DND-41 (cell line): ENCODE measurements at regions not wholly inside any gene's neighbourhood (a gene's known extent, or its start where the extent isn't known, plus 50 kb on each side); places are given as distances from the start of the nearest gene placed in this dataset.

Source experiments
- ATAC-seq: fragments of 200-7000 bp; cut with Tn5 transposase; 3 replicates; pipeline ENCODE4 v1.9.1; 2021; ENCODE audit warnings: low read depth; ENCODE audit not compliant: insufficient read depth
- DNase-seq: peaks from one replicate; pipeline ENCODE4 v3.0.0-alpha.2; 2020
- H2AFZ ChIP-seq: 2 replicates; pipeline ENCODE4 v1.6.0; 2012; ENCODE audit warnings: low read depth, low read length
- H3K27ac ChIP-seq: 2 replicates; pipeline ENCODE4 v1.5.1; 2012; ENCODE audit warnings: low read length, inconsistent platforms
- H3K27me3 ChIP-seq: fragments of 200-600 bp; sonication (generic); 2 replicates; pipeline ENCODE4 v1.6.0; 2012; ENCODE audit warnings: low read length, mild to moderate bottlenecking, inconsistent platforms; ENCODE audit not compliant: insufficient read depth, poor library complexity
- H3K36me3 ChIP-seq: 2 replicates; pipeline ENCODE4 v1.5.1; 2012; ENCODE audit warnings: low read length, inconsistent platforms; ENCODE audit not compliant: insufficient read depth
- H3K4me1 ChIP-seq: 2 replicates; pipeline ENCODE4 v1.5.1; 2012; ENCODE audit warnings: mild to moderate bottlenecking, low read length; ENCODE audit not compliant: insufficient read depth
- H3K4me2 ChIP-seq: 2 replicates; pipeline ENCODE4 v1.6.0; 2012; ENCODE audit warnings: mild to moderate bottlenecking, moderate library complexity, low read length, inconsistent platforms; ENCODE audit not compliant: insufficient read depth
- H3K4me3 ChIP-seq, 2 experiments: fragments of 200-600 bp in 1 of 2; shearing (Covaris generic) in 1 of 2; 2 replicates each; pipeline ENCODE4 v1.5.1; 2012 to 2016; ENCODE audit warnings: inconsistent platforms in 2 of 2, low read length in 2 of 2, mild to moderate bottlenecking in 2 of 2, low read depth in 1 of 2, moderate library complexity in 1 of 2
- H3K79me2 ChIP-seq: 2 replicates; pipeline ENCODE4 v1.6.0; 2012; ENCODE audit warnings: low read length, inconsistent platforms; ENCODE audit not compliant: insufficient read depth
- H3K9ac ChIP-seq: 2 replicates; pipeline ENCODE4 v1.6.0; 2012; ENCODE audit warnings: low read depth, mild to moderate bottlenecking, inconsistent platforms, low read length, moderate library complexity
- H3K9me3 ChIP-seq: 2 replicates; pipeline ENCODE4 v1.5.1; 2012; ENCODE audit warnings: low read length, moderate library complexity, mild to moderate bottlenecking, inconsistent platforms; ENCODE audit not compliant: insufficient read depth, severe bottlenecking
- H4K20me1 ChIP-seq: 2 replicates; pipeline ENCODE4 v1.6.0; 2012; ENCODE audit warnings: low read length; ENCODE audit not compliant: insufficient read depth
- EZH2 ChIP-seq: IDR thresholded peaks from 3 replicates; pipeline ENCODE4 v1.6.1; 2012; ENCODE audit warnings: borderline replicate concordance, low read depth, mild to moderate bottlenecking, moderate library complexity, low read length, inconsistent platforms; ENCODE audit not compliant: severe bottlenecking
- TF ChIP-seq, protein P1 (sequence below): IDR thresholded peaks from 2 replicates; pipeline ENCODE4 v1.5.1; 2012; ENCODE audit warnings: borderline replicate concordance, low read length, moderate library complexity, mild to moderate bottlenecking; ENCODE audit not compliant: poor library complexity, severe bottlenecking; ENCODE audit errors: extremely low read depth

DNA sequence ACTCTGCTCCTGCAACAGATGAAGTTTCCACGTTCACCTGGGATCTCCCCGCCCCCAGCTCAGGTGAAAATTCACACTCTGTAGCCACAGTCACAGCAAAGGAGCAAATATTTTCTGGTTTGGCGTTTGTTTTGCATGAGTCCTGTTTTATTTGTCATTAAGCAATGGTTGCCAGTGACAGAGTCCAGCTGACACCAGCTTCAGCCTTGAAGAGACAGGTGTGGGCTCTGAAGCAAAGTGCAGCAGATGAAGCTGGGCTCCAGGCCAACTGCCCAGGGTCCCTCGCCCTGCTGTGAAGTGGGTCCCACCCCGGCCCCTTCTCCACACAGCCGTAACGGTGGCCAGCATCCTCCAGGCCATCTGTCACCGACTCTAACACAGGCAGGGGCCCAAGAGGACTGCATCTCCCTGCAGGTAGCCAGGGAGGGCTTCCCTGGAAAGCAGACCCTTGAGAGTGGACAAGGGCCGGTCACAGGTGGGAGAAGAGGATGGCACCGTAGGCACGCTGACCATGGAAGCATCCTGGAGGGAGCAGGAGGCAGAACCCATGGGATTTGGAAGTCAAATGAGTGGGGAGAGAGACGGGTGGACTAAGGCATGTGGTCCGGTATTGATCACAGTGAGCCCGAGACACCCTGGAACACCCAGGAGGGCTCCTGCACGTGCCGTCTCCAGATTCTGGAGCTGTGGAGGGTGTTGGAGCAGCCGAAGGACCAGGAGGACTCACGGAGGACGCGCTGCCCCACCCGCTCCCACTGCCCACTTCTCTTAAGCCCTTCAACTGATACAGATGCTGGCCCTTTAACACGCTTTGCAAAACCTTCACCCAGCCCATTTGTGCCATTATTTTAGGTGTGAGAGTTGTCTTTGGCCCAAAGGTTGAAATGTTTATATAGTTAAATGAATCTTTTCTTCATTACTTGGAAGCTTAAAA is 294.5 kb downstream of the BRD1 start:
- no peaks in the 10 kb centered on the region for H3K36me3 ChIP-seq

DNA sequence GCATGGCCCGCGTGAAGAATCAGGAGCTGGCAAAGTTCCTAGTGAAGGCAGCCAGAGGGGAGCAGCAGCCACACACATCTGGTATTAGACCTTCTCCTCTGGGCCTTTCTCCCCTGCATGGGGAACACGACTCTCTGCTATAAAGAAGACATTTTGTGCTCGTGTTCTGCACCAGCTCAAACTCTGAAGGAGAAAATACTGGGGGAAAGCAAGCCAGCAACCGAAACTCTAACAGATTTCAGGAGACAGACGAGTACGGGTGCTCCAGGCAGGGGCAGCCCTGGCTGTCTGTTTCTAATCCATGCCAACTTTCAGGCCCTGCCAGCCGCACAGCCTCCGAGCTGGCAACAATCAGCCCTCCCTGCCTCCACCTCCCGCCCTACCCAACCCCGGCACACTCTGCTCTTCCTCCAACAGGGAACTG is 296.3 kb downstream of the BRD1 start:
- H4K20me1 ChIP-seq: no peaks in the 10 kb centered on the region; the same call in 1 of the 2 replicates
- no peaks in the 10 kb centered on the region for H3K4me1 ChIP-seq
- H2AFZ ChIP-seq: no peak overlapping the region
- H3K9me3 ChIP-seq: no peaks in the 10 kb centered on the region
- H3K4me2 ChIP-seq: no peak overlapping the region
- no peak overlapping the region for H3K27ac ChIP-seq
- no peak overlapping the region for H3K4me3 ChIP-seq
- H3K27me3 ChIP-seq: no peaks in the 10 kb centered on the region
- TF ChIP-seq, protein P1, sequence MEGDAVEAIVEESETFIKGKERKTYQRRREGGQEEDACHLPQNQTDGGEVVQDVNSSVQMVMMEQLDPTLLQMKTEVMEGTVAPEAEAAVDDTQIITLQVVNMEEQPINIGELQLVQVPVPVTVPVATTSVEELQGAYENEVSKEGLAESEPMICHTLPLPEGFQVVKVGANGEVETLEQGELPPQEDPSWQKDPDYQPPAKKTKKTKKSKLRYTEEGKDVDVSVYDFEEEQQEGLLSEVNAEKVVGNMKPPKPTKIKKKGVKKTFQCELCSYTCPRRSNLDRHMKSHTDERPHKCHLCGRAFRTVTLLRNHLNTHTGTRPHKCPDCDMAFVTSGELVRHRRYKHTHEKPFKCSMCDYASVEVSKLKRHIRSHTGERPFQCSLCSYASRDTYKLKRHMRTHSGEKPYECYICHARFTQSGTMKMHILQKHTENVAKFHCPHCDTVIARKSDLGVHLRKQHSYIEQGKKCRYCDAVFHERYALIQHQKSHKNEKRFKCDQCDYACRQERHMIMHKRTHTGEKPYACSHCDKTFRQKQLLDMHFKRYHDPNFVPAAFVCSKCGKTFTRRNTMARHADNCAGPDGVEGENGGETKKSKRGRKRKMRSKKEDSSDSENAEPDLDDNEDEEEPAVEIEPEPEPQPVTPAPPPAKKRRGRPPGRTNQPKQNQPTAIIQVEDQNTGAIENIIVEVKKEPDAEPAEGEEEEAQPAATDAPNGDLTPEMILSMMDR: no peak
- no peak for TF ChIP-seq EZH2
- no peaks in the 10 kb centered on the region for H3K36me3 ChIP-seq
- H3K79me2 ChIP-seq: no peaks in the 10 kb centered on the region
- DNase-seq (no peak), ATAC-seq (no peak)
- H3K9ac ChIP-seq: no peak overlapping the region

More for the DNA sequence above, 294.5 kb downstream of the BRD1 start:
- H3K79me2 ChIP-seq: no peaks in the 10 kb centered on the region
- no peaks in the 10 kb centered on the region for H3K4me1 ChIP-seq
- H3K9ac ChIP-seq: no peak overlapping the region
- no peaks in the 10 kb centered on the region for H3K27me3 ChIP-seq
- no peaks in the 10 kb centered on the region for H3K9me3 ChIP-seq
- no peak overlapping the region for H3K27ac ChIP-seq
- H4K20me1 ChIP-seq: no peaks in the 10 kb centered on the region
- DNase-seq (no peak), ATAC-seq (no peak)
- no peak overlapping the region for H3K4me3 ChIP-seq
- TF ChIP-seq, protein P1: no peak
- no peak for TF ChIP-seq EZH2
- no peak overlapping the region for H3K4me2 ChIP-seq
- H2AFZ ChIP-seq: no peak overlapping the region

DNA sequence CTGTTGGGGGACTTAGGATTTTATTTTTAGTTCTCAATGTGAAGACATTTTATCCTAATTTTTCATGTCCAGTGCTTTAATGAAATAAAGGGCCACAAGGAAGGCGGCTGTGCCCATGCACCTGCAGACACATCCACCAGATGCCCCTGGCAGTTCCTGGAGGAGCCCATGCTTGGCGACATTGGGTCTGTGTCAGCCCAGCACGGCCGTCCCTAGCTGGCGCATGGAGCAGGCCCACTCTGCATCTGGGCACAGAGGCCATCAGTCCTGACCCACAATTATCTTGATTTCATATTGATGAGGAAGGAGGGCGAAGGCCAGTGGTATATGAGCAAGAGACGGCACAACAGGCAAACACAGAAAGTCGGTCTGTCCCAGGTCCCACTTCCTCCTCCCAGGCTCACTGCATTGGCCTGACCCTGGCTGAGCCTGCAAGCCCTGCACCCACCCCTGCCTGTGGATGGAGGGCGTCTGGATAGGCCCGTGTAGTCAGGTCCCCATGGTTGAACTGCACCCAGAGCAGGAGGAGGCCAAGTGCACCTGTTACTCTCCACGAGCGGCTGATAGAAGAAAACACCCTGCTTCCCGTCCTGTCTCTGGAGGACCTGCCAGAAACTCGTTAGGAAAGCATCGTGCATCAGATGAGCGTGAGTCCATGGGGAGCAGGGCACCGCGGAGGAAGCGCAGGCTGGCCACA is 296.9 kb downstream of the BRD1 start:
- Histone ChIP-seq H3K4me3 (no peak overlapping the region), H4K20me1 (no peaks in the 10 kb centered on the region; the same call in 1 of the 2 replicates), H3K36me3 (no peaks in the 10 kb centered on the region), H3K27me3 (no peaks in the 10 kb centered on the region), H3K79me2 (no peaks in the 10 kb centered on the region), H2AFZ (no peak overlapping the region), H3K4me2 (no peak overlapping the region), H3K9me3 (no peaks in the 10 kb centered on the region), H3K27ac (no peak overlapping the region), H3K9ac (no peak overlapping the region), H3K4me1 (no peaks in the 10 kb centered on the region)
- ATAC-seq: no peak
- TF ChIP-seq EZH2: no peak
- TF ChIP-seq, protein P1: no peak
- no peak for DNase-seq
